IMR-90 (cell line): ENCODE measurements at regions not wholly inside any gene's neighbourhood (a gene's known extent, or its start where the extent isn't known, plus 50 kb on each side); places are given as distances from the start of the nearest gene placed in this dataset.

Experiments
- BHLHE40 ChIP-seq: fragments of 150-350 bp; IDR thresholded peaks from 2 replicates; pipeline ENCODE4 v1.6.1; 2016; ENCODE audit warnings: mild to moderate bottlenecking, low read depth, low read length
- CTCF ChIP-seq: conservative IDR thresholded peaks from 2 replicates; pipeline ENCODE4 v1.5.1; 2012; ENCODE audit warnings: mild to moderate bottlenecking, low read depth, low read length, improper control_type of control experiment
- MAZ ChIP-seq: IDR thresholded peaks from 2 replicates; pipeline ENCODE4 v1.6.1; 2012; ENCODE audit warnings: low read depth, mild to moderate bottlenecking, low read length, improper control_type of control experiment, moderate library complexity, borderline replicate concordance
- POLR2A ChIP-seq: IDR thresholded peaks from 2 replicates; pipeline ENCODE4 v1.6.1; 2012; ENCODE audit warnings: mild to moderate bottlenecking, low read depth, low read length
- RFX5 ChIP-seq: IDR thresholded peaks from 2 replicates; pipeline ENCODE4 v1.8.0; 2012; ENCODE audit warnings: low read depth, mild to moderate bottlenecking, low read length, moderate library complexity

- TF ChIP-seq CTCF (no peak), MAZ (no peak), BHLHE40 (no peak), RFX5 (no peak), POLR2A (no peak)
Observed at GRCh38 chr2:41950666-41950960, 97.2 kb upstream of the PKDCC start.
